ENCODE measurements at regions not wholly inside any gene's neighbourhood (a gene's known extent, or its start where the extent isn't known, plus 50 kb on each side); places are given as distances from the start of the nearest gene placed in this dataset.

DNA sequence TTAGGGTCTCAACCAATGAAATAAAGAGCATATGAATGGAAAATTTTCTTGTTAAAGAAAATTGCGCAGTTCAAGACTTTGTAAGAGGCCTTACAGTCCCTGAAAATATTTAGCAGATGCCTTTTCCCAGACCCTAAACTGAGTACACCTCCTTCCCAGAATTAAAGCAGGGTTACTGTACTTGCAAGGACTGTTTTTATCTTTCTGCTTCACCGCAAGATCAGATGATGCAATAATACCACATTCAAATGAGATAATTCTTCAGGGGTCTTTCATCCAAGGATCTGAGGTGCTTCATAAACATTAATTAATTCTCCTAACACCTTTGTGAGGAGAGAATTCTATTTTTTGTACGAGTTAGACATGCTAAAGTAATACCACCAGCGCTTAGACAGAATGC, 1071.8 kb upstream of the PIK3C3 start:
- ChIA-PET POLR2A (no interaction called here), CTCF (no interaction called here)
- no peaks in the 10 kb centered on the region for H3K36me3 Mint-ChIP-seq (ENCODE audit: low read depth)
- H3K9me3 Mint-ChIP-seq (ENCODE audit: low read depth), result peaks cover 6% of the 10 kb centered on the region
- no peaks in the 10 kb centered on the region for H3K4me1 Mint-ChIP-seq
- intact Hi-C loops (cut with DNase I, micrococcal nuclease), result no loop called here
- no peak overlapping the region for H3K27ac Mint-ChIP-seq
- no peaks in the 10 kb centered on the region for H3K27me3 Mint-ChIP-seq
- ATAC-seq (no peak), DNase-seq (no peak)
- no peak overlapping the region for H3K4me3 Mint-ChIP-seq

DNA sequence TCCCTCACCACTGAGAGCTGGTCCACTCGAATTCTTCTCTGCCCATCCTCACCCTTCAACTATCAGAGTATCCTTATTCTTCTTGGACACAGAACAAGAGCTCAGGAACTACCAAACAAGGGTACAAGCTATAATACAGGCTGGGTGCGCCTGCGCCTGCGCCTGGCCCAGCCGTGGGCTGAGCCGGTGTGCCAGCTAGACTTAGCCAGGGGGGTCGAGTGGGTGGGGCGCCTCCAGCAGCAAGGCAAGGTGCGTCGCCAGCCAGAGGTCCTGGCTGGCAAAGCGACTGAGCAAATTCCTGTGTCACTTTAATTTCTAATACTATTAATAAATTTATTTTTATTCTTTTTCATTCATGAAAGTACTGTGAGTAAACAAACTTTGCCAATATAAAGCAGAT, 1072.6 kb upstream of the PIK3C3 start:
- intact Hi-C loops (cut with DNase I, micrococcal nuclease), result no loop called here
- no peaks in the 10 kb centered on the region for H3K36me3 Mint-ChIP-seq (ENCODE audit: low read depth)
- H3K27me3 Mint-ChIP-seq, result no peaks in the 10 kb centered on the region
- DNase-seq, result no peak
- ChIA-PET POLR2A (no interaction called here), CTCF (no interaction called here)
- peaks cover 6% of the 10 kb centered on the region for H3K9me3 Mint-ChIP-seq (ENCODE audit: low read depth)
- H3K4me3 Mint-ChIP-seq, result no peak overlapping the region
- no peak overlapping the region for H3K27ac Mint-ChIP-seq
- ATAC-seq, result no peak
- no peaks in the 10 kb centered on the region for H3K4me1 Mint-ChIP-seq

DNA sequence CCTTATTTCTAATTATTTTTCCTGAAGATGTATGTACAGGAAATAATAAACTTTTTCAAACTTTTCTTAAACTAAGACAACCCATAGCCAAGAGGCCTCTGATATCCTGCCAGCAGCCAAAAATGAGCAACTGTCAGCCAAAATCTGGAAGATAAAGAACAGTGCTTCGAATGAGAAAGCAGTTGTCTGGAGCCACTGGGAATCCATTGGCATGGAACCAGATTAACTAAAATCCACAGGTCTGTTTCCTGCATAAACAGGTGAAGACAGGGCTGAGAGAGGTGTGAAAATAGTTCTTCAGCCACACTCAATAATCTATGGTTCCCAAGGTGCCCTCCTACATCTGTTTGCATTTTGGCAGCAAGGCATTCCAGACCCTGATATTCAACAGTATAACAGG, 1076.7 kb upstream of the PIK3C3 start:
- POLR2A ChIA-PET, result no interaction called here
- H3K36me3 Mint-ChIP-seq (ENCODE audit: low read depth), result no peaks in the 10 kb centered on the region
- H3K27ac Mint-ChIP-seq, result no peak overlapping the region
- ATAC-seq, result no peak
- H3K4me1 Mint-ChIP-seq, result no peaks in the 10 kb centered on the region
- H3K4me3 Mint-ChIP-seq, result no peak overlapping the region
- intact Hi-C loops (cut with DNase I, micrococcal nuclease), result no loop called here
- H3K9me3 Mint-ChIP-seq (ENCODE audit: low read depth), result peaks cover 8% of the 10 kb centered on the region
- CTCF ChIA-PET, result no interaction called here
- no peaks in the 10 kb centered on the region for H3K27me3 Mint-ChIP-seq
- no peak for DNase-seq

DNA sequence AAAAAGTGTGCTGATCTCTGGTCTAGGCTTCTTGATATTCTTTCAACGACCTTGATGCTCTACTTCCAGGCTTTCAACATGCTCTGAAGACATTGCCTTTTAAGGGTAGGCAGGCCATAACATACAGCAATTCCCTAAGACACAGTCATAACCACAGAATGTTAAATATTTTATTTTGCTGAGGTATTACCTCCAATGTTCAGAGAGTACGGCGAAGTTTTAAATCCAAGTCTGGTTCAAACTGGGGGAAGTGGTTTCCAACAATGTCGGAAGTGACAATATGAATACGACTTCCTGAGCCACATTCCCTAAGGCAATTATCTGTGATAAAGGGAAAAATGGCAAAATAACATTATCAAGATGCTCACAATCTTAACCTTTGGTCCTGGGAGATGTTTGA, 1077.9 kb upstream of the PIK3C3 start:
- ChIA-PET CTCF (no interaction called here), POLR2A (no interaction called here)
- ATAC-seq (no peak), DNase-seq (no peak)
- no peaks in the 10 kb centered on the region for H3K4me1 Mint-ChIP-seq
- no peak overlapping the region for H3K4me3 Mint-ChIP-seq
- H3K27ac Mint-ChIP-seq, result no peak overlapping the region
- H3K36me3 Mint-ChIP-seq (ENCODE audit: low read depth), result no peaks in the 10 kb centered on the region
- H3K27me3 Mint-ChIP-seq, result no peaks in the 10 kb centered on the region
- peaks cover 5% of the 10 kb centered on the region for H3K9me3 Mint-ChIP-seq (ENCODE audit: low read depth)
- intact Hi-C loops (cut with DNase I, micrococcal nuclease), result no loop called here

DNA sequence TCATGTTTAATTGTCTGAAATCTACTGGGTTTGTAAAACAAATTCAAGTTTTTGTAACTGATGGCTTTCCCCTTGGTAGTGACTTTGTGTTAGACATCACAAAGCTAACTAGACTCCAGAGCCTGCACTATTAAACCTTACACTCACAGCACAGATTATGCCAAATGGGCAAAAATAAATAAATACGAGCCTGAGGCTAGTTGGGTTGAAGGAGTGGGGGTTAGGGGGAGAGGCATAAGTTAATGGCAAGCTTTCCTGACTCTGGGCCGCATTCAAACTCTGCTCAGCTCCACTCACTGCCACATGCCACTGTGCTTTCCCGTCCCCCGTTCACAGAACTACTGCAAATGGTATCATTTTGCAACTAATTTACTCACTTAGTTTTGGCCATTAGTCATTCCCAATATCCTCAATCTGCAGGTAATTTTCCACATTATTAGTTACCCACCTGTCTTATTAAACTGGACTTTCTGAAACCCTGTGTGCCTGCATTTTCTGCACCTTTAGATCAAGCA, 1079.9 kb upstream of the PIK3C3 start:
- intact Hi-C loops (cut with DNase I, micrococcal nuclease), result no loop called here

DNA sequence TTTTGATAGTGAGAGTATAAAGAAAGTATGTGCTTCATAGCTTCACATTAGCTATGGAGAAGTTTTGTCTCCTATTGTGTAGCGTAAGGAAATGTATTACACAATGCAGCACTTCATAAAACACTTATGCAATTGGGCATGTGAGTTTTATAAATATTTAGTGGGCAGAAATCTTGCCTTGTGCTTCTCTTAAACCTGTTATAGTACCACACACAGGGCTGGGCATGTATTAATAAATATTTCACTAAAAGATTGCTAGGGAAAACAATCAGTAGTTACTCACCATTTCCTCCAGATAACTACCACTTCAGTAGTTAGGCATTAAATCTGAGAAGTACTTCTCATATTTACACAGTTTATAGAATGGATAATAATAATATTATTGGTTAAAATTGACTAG, 1080.8 kb upstream of the PIK3C3 start:
- H3K36me3 Mint-ChIP-seq (ENCODE audit: low read depth), result no peaks in the 10 kb centered on the region
- DNase-seq (no peak), ATAC-seq (no peak)
- intact Hi-C loops (cut with DNase I, micrococcal nuclease), result no loop called here
- POLR2A ChIA-PET, result no interaction called here
- H3K4me1 Mint-ChIP-seq, result no peaks in the 10 kb centered on the region
- CTCF ChIA-PET, result no interaction called here
- no peak overlapping the region for H3K27ac Mint-ChIP-seq
- no peaks in the 10 kb centered on the region for H3K27me3 Mint-ChIP-seq
- no peak overlapping the region for H3K4me3 Mint-ChIP-seq
- H3K9me3 Mint-ChIP-seq (ENCODE audit: low read depth), result peaks cover 9% of the 10 kb centered on the region

More for the DNA sequence above, 1079.9 kb upstream of the PIK3C3 start:
- CTCF ChIA-PET, result no interaction called here
- no peak for DNase-seq
- no peak for ATAC-seq
- Mint-ChIP-seq H3K4me1 (no peaks in the 10 kb centered on the region), H3K9me3 (ENCODE audit: low read depth) (peaks cover 7% of the 10 kb centered on the region), H3K27me3 (no peaks in the 10 kb centered on the region), H3K27ac (no peak overlapping the region), H3K4me3 (no peak overlapping the region), H3K36me3 (ENCODE audit: low read depth) (no peaks in the 10 kb centered on the region)
- POLR2A ChIA-PET, result no interaction called here

DNA sequence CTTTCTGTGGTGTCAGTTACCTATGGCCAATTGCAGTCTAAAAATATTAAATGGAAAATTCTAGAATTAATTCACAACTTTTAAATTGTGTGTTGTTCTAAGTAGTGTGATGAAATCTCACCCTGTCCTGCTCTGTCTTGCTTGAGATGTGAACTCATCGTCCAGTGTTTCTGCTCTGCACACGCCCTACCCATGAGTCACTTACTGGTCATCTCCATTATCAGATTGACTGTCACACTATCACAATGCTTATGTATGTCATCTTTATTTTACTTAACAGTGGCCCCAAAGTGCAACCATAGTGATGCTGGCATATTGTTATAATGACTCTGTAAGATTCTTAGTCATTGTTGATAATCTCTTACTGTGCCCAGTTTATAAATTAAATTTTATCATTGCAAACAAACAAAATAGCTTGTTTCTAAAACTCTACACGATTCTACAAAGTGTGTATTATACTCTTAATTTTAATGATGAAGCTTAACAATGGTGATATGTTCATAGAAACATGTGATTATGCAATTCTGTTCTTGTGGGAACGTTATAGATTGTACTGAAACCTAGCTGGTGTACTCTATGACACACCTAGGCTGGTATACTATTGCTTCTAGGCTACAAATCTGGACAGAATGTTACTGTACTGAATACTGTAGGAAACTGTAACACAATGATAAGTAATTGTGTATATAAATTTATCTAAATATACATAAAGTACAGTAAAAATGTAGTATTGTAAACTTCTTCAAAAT, 1086.8 kb upstream of the PIK3C3 start:
- intact Hi-C loops (cut with DNase I, micrococcal nuclease), result no loop called here
- Mint-ChIP-seq H3K36me3 (ENCODE audit: low read depth) (no peaks in the 10 kb centered on the region), H3K9me3 (ENCODE audit: low read depth) (peaks cover 14% of the 10 kb centered on the region), H3K27ac (no peak overlapping the region), H3K27me3 (no peaks in the 10 kb centered on the region), H3K4me3 (no peak overlapping the region), H3K4me1 (no peaks in the 10 kb centered on the region)
- ChIA-PET POLR2A (no interaction called here), CTCF (no interaction called here)
- ATAC-seq (no peak), DNase-seq (no peak)

DNA sequence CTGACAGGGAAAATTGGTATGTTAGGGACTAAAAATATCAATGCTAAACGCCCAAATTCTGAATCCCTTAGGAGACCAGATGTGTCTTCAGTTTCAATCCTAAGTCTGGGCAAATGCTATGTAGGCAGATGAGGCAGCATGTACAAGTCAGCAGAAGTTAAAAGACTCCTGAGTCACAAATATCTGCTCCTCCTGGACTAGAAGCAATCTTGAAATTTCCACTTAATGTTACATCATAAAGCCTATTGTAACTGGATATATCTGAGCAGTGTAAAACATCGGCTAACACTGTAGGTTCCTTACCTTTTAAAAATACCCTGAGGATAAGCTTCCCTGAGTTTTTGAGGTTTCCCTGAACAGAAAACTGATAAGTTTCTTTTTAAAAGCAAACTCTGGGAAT, 1087.6 kb upstream of the PIK3C3 start:
- no peak for DNase-seq
- CTCF ChIA-PET, result no interaction called here
- Mint-ChIP-seq H3K27me3 (no peaks in the 10 kb centered on the region), H3K27ac (no peak overlapping the region), H3K9me3 (ENCODE audit: low read depth) (peaks cover 15% of the 10 kb centered on the region), H3K4me1 (no peaks in the 10 kb centered on the region), H3K36me3 (ENCODE audit: low read depth) (no peaks in the 10 kb centered on the region), H3K4me3 (no peak overlapping the region)
- POLR2A ChIA-PET, result no interaction called here
- ATAC-seq, result no peak
- intact Hi-C loops (cut with DNase I, micrococcal nuclease), result no loop called here

DNA sequence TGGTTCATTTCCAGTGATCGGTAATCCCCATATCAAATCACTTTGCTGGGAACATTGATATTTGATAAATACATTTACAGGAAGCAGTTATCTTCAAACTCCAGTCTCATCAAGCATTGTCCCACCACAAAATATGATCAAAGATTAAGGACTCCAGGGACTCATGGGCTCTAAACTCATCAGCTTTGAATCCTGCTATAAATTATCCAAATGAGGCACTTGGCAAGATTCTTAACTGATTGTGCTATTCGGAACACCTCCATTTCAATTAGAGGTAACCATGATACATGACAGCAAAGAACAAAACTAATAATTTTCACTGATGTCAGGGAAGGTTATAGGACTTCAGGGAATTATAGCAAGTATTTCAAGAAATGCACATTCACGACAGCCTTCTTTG, 1088.1 kb upstream of the PIK3C3 start:
- Mint-ChIP-seq H3K9me3 (ENCODE audit: low read depth) (peaks cover 15% of the 10 kb centered on the region), H3K27ac (no peak overlapping the region), H3K4me3 (no peak overlapping the region), H3K36me3 (ENCODE audit: low read depth) (no peaks in the 10 kb centered on the region), H3K27me3 (no peaks in the 10 kb centered on the region), H3K4me1 (no peaks in the 10 kb centered on the region)
- no peak for ATAC-seq
- intact Hi-C loops (cut with DNase I, micrococcal nuclease), result no loop called here
- CTCF ChIA-PET, result no interaction called here
- POLR2A ChIA-PET, result no interaction called here
- DNase-seq, result no peak

DNA sequence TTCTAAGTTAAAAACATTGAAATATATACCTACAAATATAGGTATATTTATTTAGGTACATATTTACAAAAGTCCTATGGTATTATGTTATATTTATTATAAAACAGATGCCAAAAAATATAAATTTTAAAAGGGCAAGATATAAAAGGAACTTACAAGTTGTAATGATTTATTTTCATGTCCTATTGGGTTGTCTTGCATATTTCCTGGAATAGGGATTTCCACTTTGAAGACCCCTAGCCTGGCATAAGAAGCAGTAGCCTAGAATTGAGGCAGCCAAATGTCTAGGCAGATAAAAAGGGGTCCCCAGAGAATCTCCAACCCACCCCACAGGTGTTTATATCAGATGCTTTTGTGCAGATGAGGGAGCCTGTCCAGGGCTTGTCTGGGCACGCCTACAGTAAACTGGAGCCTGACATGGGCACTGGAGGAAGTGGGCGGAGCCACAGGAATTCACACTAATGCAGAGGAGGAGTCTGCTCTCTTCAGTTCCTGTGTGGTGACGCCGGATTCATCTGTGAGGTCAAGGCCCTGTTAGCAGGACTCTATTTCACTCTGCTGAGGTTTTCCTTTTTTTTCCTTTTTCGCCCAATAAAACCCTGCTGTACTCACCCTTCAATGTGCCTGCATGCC, 1088.9 kb upstream of the PIK3C3 start:
- Mint-ChIP-seq H3K36me3 (ENCODE audit: low read depth) (no peaks in the 10 kb centered on the region), H3K27me3 (no peaks in the 10 kb centered on the region), H3K27ac (no peak overlapping the region), H3K9me3 (ENCODE audit: low read depth) (peaks cover 15% of the 10 kb centered on the region), H3K4me1 (no peaks in the 10 kb centered on the region), H3K4me3 (no peak overlapping the region)
- ChIA-PET POLR2A (no interaction called here), CTCF (no interaction called here)
- intact Hi-C loops (cut with DNase I, micrococcal nuclease), result no loop called here
- ATAC-seq, result no peak
- peak; percentile 4 for DNase-seq

DNA sequence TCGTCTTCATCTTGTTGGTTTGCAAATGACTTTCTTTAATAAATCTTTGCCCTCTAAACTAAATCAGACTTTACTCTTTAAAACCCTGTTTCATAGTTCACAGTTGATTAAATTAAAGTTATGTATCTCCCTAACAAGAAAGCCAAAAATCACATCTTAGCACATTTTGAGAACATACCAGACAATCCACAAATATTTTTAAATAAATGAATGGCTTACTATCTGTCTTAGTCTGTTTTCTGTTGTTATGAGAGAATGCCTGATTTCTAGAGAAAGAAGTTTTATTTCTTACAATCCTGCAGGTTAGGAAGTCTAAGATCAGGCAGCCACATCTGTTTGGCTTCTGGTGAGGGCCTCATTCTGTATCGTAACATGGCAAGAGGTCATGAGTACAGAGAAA, 1090.2 kb upstream of the PIK3C3 start:
- Mint-ChIP-seq H3K4me3 (no peak overlapping the region), H3K27me3 (no peaks in the 10 kb centered on the region), H3K4me1 (no peaks in the 10 kb centered on the region), H3K9me3 (ENCODE audit: low read depth) (peaks cover 13% of the 10 kb centered on the region), H3K36me3 (ENCODE audit: low read depth) (no peaks in the 10 kb centered on the region), H3K27ac (no peak overlapping the region)
- intact Hi-C loops (cut with DNase I, micrococcal nuclease), result no loop called here
- POLR2A ChIA-PET, result no interaction called here
- CTCF ChIA-PET, result no interaction called here
- DNase-seq (no peak), ATAC-seq (no peak)

DNA sequence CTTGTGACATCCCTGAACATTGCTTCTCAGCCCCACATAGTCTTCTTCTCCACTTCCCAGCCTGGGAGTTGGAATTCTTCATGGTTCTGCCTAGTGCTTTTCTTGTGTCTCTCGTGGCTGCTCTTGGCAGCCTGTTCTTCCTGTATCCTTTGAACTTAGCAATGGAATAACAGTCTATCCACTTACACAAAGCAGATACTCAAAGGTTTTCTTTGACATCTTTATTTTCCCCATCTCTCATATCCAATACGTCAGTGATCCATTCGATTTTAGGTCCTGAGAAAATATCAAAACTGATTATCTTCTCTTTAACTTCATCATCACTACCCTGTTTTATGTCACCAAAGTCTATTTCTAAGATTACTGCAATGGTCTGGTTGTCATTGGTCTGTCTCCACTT, 1091.2 kb upstream of the PIK3C3 start:
- no peak for DNase-seq
- H3K9me3 Mint-ChIP-seq (ENCODE audit: low read depth), result peaks cover 12% of the 10 kb centered on the region

More for the DNA sequence above, 1091.2 kb upstream of the PIK3C3 start:
- CTCF ChIA-PET, result interaction anchor here (0.7 kb wide), 1 partner anchor 573 kb away, joined by 3 read pairs; no protein-coding TSS in a partner anchor
- Mint-ChIP-seq H3K36me3 (ENCODE audit: low read depth) (no peaks in the 10 kb centered on the region), H3K27ac (no peak overlapping the region), H3K27me3 (no peaks in the 10 kb centered on the region), H3K4me3 (no peak overlapping the region), H3K4me1 (no peaks in the 10 kb centered on the region)
- intact Hi-C loops (cut with DNase I, micrococcal nuclease), result no loop called here
- no peak for ATAC-seq
- POLR2A ChIA-PET, result no interaction called here

All from activated CD4-positive, alpha-beta T cell treated with anti-CD3 and anti-CD28 coated beads for 36 hours (primary cell).